ENCODE measurements at regions not wholly inside any gene's neighbourhood (a gene's known extent, or its start where the extent isn't known, plus 50 kb on each side); places are given as distances from the start of the nearest gene placed in this dataset.
"Not testable (repeated sequence)": the region's sequence is repeated elsewhere in the genome, so short reads cannot be mapped to it uniquely, and the experiment has no call there.

DNA sequence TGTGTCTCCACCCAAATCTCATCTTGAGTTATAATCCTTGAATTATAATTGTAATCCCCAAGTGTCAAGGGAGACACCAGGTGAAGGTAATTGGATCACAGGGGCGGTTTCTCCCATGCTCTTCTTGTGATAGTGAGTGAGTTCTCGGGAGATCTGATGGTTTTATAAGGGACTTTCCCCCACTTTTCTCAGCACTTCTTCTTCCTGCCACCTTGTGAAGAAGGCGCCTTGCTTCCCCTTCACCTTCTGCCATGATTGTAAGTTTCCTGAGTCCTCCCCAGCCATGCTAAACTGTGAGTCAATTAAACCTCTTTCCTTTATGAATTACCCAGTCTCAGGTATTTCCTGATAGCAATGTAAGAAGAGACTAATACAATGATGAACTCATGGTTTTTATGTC is 175.5 kb upstream of the SVIL start:
- TF ChIP-seq, protein P1, sequence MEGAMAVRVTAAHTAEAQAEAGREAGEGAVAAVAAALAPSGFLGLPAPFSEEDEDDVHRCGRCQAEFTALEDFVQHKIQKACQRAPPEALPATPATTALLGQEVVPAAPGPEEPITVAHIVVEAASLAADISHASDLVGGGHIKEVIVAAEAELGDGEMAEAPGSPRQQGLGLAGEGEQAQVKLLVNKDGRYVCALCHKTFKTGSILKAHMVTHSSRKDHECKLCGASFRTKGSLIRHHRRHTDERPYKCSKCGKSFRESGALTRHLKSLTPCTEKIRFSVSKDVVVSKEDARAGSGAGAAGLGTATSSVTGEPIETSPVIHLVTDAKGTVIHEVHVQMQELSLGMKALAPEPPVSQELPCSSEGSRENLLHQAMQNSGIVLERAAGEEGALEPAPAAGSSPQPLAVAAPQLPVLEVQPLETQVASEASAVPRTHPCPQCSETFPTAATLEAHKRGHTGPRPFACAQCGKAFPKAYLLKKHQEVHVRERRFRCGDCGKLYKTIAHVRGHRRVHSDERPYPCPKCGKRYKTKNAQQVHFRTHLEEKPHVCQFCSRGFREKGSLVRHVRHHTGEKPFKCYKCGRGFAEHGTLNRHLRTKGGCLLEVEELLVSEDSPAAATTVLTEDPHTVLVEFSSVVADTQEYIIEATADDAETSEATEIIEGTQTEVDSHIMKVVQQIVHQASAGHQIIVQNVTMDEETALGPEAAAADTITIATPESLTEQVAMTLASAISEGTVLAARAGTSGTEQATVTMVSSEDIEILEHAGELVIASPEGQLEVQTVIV (CRISPR knock-in tag; IDR thresholded peaks at IDR 0.05; ENCODE audit: borderline replicate concordance), result not testable (repeated sequence)
- TF ChIP-seq ZKSCAN3 (CRISPR knock-in tag; IDR thresholded peaks at IDR 0.05); CHD4 (IDR thresholded peaks at IDR 0.05; ENCODE audit: insufficient read depth, insufficient replicate concordance, low read depth, low read length, poor library complexity, severe bottlenecking); GABPA (tag; conservative IDR thresholded peaks at IDR 0.05; ENCODE audit: low read depth); MTA1 (IDR thresholded peaks at IDR 0.05; ENCODE audit: borderline replicate concordance): not testable (repeated sequence)
- TF ChIP-seq, protein P2, sequence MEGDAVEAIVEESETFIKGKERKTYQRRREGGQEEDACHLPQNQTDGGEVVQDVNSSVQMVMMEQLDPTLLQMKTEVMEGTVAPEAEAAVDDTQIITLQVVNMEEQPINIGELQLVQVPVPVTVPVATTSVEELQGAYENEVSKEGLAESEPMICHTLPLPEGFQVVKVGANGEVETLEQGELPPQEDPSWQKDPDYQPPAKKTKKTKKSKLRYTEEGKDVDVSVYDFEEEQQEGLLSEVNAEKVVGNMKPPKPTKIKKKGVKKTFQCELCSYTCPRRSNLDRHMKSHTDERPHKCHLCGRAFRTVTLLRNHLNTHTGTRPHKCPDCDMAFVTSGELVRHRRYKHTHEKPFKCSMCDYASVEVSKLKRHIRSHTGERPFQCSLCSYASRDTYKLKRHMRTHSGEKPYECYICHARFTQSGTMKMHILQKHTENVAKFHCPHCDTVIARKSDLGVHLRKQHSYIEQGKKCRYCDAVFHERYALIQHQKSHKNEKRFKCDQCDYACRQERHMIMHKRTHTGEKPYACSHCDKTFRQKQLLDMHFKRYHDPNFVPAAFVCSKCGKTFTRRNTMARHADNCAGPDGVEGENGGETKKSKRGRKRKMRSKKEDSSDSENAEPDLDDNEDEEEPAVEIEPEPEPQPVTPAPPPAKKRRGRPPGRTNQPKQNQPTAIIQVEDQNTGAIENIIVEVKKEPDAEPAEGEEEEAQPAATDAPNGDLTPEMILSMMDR (IDR thresholded peaks at IDR 0.05 in 2 of 3, conservative IDR thresholded peaks at IDR 0.05 in 1 of 3; ENCODE audit: insufficient read depth in 2 of 3, low read depth in 1 of 3, low read length in 3 of 3), result not testable (repeated sequence)
- TF ChIP-seq, protein P3, sequence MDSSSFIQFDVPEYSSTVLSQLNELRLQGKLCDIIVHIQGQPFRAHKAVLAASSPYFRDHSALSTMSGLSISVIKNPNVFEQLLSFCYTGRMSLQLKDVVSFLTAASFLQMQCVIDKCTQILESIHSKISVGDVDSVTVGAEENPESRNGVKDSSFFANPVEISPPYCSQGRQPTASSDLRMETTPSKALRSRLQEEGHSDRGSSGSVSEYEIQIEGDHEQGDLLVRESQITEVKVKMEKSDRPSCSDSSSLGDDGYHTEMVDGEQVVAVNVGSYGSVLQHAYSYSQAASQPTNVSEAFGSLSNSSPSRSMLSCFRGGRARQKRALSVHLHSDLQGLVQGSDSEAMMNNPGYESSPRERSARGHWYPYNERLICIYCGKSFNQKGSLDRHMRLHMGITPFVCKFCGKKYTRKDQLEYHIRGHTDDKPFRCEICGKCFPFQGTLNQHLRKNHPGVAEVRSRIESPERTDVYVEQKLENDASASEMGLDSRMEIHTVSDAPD (CRISPR knock-in tag; IDR thresholded peaks at IDR 0.05), result not testable (repeated sequence)

Data from K562 (cell line).